ENCODE measurements at regions not wholly inside any gene's neighbourhood (a gene's known extent, or its start where the extent isn't known, plus 50 kb on each side); places are given as distances from the start of the nearest gene placed in this dataset.

DNA sequence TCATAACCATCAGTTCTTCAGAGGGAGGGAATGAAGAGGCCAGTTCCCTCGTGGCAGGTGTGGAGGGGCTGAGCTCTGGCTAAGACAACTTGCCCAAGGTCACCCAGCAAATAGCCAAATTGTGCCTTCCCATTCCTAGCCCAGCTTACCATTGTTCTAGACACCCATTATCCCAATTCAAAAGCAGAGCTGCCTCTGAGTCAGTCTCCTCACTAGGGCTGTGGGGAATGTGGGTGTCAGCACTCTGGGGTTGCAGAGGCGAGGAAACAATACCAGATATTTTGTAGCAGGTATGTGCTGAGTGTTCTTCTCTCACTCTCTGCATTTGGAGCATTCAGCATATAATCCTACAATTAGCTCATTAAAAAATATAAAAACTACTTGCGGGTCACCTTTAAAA is 270.8 kb downstream of the PSAT1 start:
- no peak overlapping the region for H3K23ac ChIP-seq (ENCODE audit: insufficient read length)
- H3K27me3 ChIP-seq (replicated peaks in 1 of 4; ENCODE audit: control insufficient read depth in 3 of 4, extremely low read depth in 1 of 4, insufficient read depth in 3 of 4, low read length in 3 of 4) = no peaks in the 10 kb centered on the region
- H3K18ac ChIP-seq (ENCODE audit: extremely low read depth, low read length) = no peak overlapping the region
- no peak for TF ChIP-seq POLR2AphosphoS5 (IDR thresholded peaks at IDR 0.05; ENCODE audit: low read depth, low read length)
- no peak for TF ChIP-seq EZH2 (IDR thresholded peaks at IDR 0.05; ENCODE audit: low read depth, low read length, severe bottlenecking)
- FAIRE-seq (no peak), DNase-seq (ENCODE audit: low read depth in 1 of 2, low spot score in 2 of 2) (no peak)
- ChIA-PET CTCF (ENCODE audit: partially characterized antibody) (interaction anchor here (0.7 to 3.0 kb wide), 3 partner anchors 9 to 201 kb away, joined by 3 to 6 read pairs (median 3); no protein-coding TSS in a partner anchor), POLR2A (ENCODE audit: partially characterized antibody) (no interaction called here)
- H3K23me2 ChIP-seq (ENCODE audit: low read depth, low read length) = no peaks in the 10 kb centered on the region
- H2BK5ac ChIP-seq (ENCODE audit: low read depth, low read length) = no peak overlapping the region
- no peak overlapping the region for H3K9ac ChIP-seq (replicated peaks in 1 of 4; ENCODE audit: extremely low read depth in 1 of 4, low read depth in 3 of 4, low read length in 3 of 4)
- H3K4ac ChIP-seq (replicated peaks; ENCODE audit: insufficient read length, low read depth, low read length) = no peak overlapping the region
- H2BK15ac ChIP-seq (ENCODE audit: low read length) = no peak overlapping the region
- no peak overlapping the region for H2AK5ac ChIP-seq (ENCODE audit: low read depth, low read length)
- H2BK12ac ChIP-seq (ENCODE audit: low read depth, low read length) = no peak overlapping the region
- peaks cover 0 to 3% (median 0%) of the 10 kb centered on the region in 4 experiments; a peak in 1 of 7 replicates for H3K4me1 ChIP-seq (replicated peaks in 1 of 4; ENCODE audit: control insufficient read depth in 3 of 4, insufficient read depth in 4 of 4, low read length in 3 of 4)
- no peak overlapping the region for H4K91ac ChIP-seq (replicated peaks; ENCODE audit: insufficient read length, low read length)
- no peaks in the 10 kb centered on the region for H3K36me3 ChIP-seq (ENCODE audit: control insufficient read depth in 2 of 4, insufficient read depth in 4 of 4, low read length in 3 of 4)
- no peaks in the 10 kb centered on the region for H3K9me3 ChIP-seq (ENCODE audit: insufficient read depth in 2 of 2, low read depth in 1 of 2, low read length in 1 of 2)
- H3K56ac ChIP-seq (replicated peaks; ENCODE audit: insufficient read length, low read depth, low read length) = no peak overlapping the region
- no peaks in the 10 kb centered on the region; the same call in 1 of the 2 replicates for H3K79me1 ChIP-seq (ENCODE audit: low read depth, low read length)
- H3K79me2 ChIP-seq (ENCODE audit: control insufficient read depth in 1 of 2, insufficient read depth in 2 of 2, low read length in 2 of 2) = no peaks in the 10 kb centered on the region
- no peak overlapping the region for H2BK120ac ChIP-seq (replicated peaks; ENCODE audit: low read depth, low read length)
- H4K20me1 ChIP-seq (replicated peaks in 1 of 2; ENCODE audit: control insufficient read depth in 1 of 2, insufficient read depth in 2 of 2, low read length in 2 of 2) = no peaks in the 10 kb centered on the region
- no peak overlapping the region for H4K5ac ChIP-seq (ENCODE audit: insufficient read length, low read depth, low read length)
- H3K14ac ChIP-seq (ENCODE audit: insufficient read length) = no peak overlapping the region
- no peak overlapping the region for H4K8ac ChIP-seq (ENCODE audit: extremely low read depth, insufficient read depth, low read length)
- H2BK20ac ChIP-seq (ENCODE audit: low read length) = no peak overlapping the region
- H3K4me3 ChIP-seq (ENCODE audit: extremely low read depth in 1 of 4, insufficient read depth in 2 of 4, low read depth in 3 of 4, low read length in 4 of 4) = no peak overlapping the region
- WGBS, 2 experiments (ENCODE audit: extremely low coverage in 1 of 2, insufficient coverage in 1 of 2, insufficient read length in 1 of 2, insufficient replicate concordance in 2 of 2, low coverage in 1 of 2, low lambda C conversion rate in 2 of 2, missing lambda C conversion rate in 1 of 2) = 86% methylated on average over 3 of the region's 3 CpGs; no CpG with 5 or more reads in 1 of the 2 experiments
- no peak overlapping the region for H3K27ac ChIP-seq (ENCODE audit: low read depth, low read length)
- H3K4me2 ChIP-seq (ENCODE audit: insufficient read depth in 1 of 2, low read depth in 2 of 2, low read length in 2 of 2) = no peak overlapping the region
- no peak overlapping the region for H2AFZ ChIP-seq (ENCODE audit: low read length)
